Kidney (tissue), 13 donors: ENCODE measurements at regions not wholly inside any gene's neighbourhood (a gene's known extent, or its start where the extent isn't known, plus 50 kb on each side); places are given as distances from the start of the nearest gene placed in this dataset.

ENCODE experiments used
- DNase-seq, 5 donors: peaks; one replicate each; pipeline ENCODE4 v3.0.0-alpha.2; 2013 to 2020
- FAIRE-seq: peaks from 2 replicates; lab custom pipeline; 2012; peaks lifted over from hg19 to GRCh38; lab: Jason Lieb, UNC
- H3K27ac ChIP-seq, 2 donors: one replicate each; pipeline ENCODE4 v1.7.0; 2013; ENCODE audit warnings: low read depth in 2 of 2, low read length in 2 of 2, inconsistent platforms in 1 of 2
- H3K27me3 ChIP-seq: one replicate; pipeline ENCODE4 v1.7.1; 2013; ENCODE audit warnings: low read length, inconsistent platforms; ENCODE audit not compliant: control insufficient read depth, insufficient read depth
- H3K36me3 ChIP-seq, 3 donors: one replicate each; pipeline versions ENCODE4 v1.7.0 to v1.7.1; 2013; ENCODE audit warnings: low read length in 3 of 3, control low read depth in 1 of 3, inconsistent platforms in 1 of 3; ENCODE audit not compliant: insufficient read depth in 3 of 3, control insufficient read depth in 2 of 3
- H3K4me1 ChIP-seq, 3 donors: one replicate each; pipeline versions ENCODE4 v1.7.0 to v1.7.1; 2013; ENCODE audit warnings: low read length in 3 of 3, inconsistent platforms in 1 of 3, low read depth in 1 of 3; ENCODE audit not compliant: control insufficient read depth in 2 of 3, insufficient read depth in 2 of 3
- H3K4me3 ChIP-seq, 3 donors: one replicate each; pipeline versions ENCODE4 v1.7.0 to v1.8.1; 2013; ENCODE audit warnings: low read length in 3 of 3, control low read depth in 1 of 3, inconsistent platforms in 1 of 3
- H3K9ac ChIP-seq, 3 donors: one replicate each; pipeline versions ENCODE4 v1.7.0 to v1.7.1; 2013; ENCODE audit warnings: low read length in 3 of 3, control low read depth in 1 of 3, inconsistent platforms in 1 of 3
- H3K9me3 ChIP-seq, 3 donors: one replicate each; pipeline versions ENCODE4 v1.7.0 to v1.7.1; 2013; ENCODE audit warnings: low read length in 3 of 3, control low read depth in 1 of 3, inconsistent platforms in 1 of 3; ENCODE audit not compliant: control insufficient read depth in 2 of 3, insufficient read depth in 1 of 3
- CTCF ChIP-seq: IDR thresholded peaks from 3 replicates; pipeline ENCODE4 v1.5.1; 2012; ENCODE audit warnings: mild to moderate bottlenecking, moderate library complexity, borderline replicate concordance; ENCODE audit not compliant: insufficient read depth; ENCODE audit errors: extremely low read depth
- intact Hi-C: fragments of 100-400 bp; cut with DNase I; formaldehyde crosslinking; loops from one replicate; pipeline ENCODE4 v1.11.1; 2022
- donor health status: control.
- donor health status: control.
- donor health status: control.
- donor health status: control.
- donor health status: control.
- donor health status: DM: yes; HTN: yes; CAD: no.
- donor health status: Normal renal cell carcinoma (clear cell type).

GRCh38 chr5:168085261-168086031 lies 206.0 kb upstream of the WWC1 start:
- intact Hi-C loops: no loop called here
- H3K27me3 ChIP-seq: no peaks in the 10 kb centered on the region
- FAIRE-seq (no peak), DNase-seq (peak in 4 of 5 donors; percentile 33 to 56 (median 48))
- no peak overlapping the region for H3K4me3 ChIP-seq
- no peaks in the 10 kb centered on the region for H3K9me3 ChIP-seq
- no peak overlapping the region for H3K27ac ChIP-seq
- no peaks in the 10 kb centered on the region for H3K4me1 ChIP-seq
- H3K36me3 ChIP-seq: no peaks in the 10 kb centered on the region
- no peak for TF ChIP-seq CTCF
- H3K9ac ChIP-seq: no peak overlapping the region

- TF ChIP-seq CTCF: no peak
- Histone ChIP-seq H3K4me3 (no peak overlapping the region), H3K9ac (no peak overlapping the region), H3K9me3 (no peaks in the 10 kb centered on the region), H3K4me1 (no peaks in the 10 kb centered on the region), H3K27me3 (no peaks in the 10 kb centered on the region), H3K36me3 (no peaks in the 10 kb centered on the region), H3K27ac (no peak overlapping the region)
- intact Hi-C loops: no loop called here
- FAIRE-seq (no peak), DNase-seq (peak in 4 of 5 donors; percentile 37 to 82 (median 63))
These were observed 205.3 kb upstream of the WWC1 start for GRCh38 chr5:168086104-168086610.

GRCh38 chr5:168086746-168087145 lies 204.7 kb upstream of the WWC1 start:
- H3K27me3 ChIP-seq: no peaks in the 10 kb centered on the region
- no peak overlapping the region for H3K27ac ChIP-seq
- no peaks in the 10 kb centered on the region for H3K36me3 ChIP-seq
- no peak for DNase-seq
- no peak overlapping the region for H3K9ac ChIP-seq
- H3K4me1 ChIP-seq: no peaks in the 10 kb centered on the region
- H3K9me3 ChIP-seq: no peaks in the 10 kb centered on the region
- intact Hi-C loops: no loop called here
- TF ChIP-seq CTCF: no peak
- FAIRE-seq: no peak
- H3K4me3 ChIP-seq: no peak overlapping the region
